ENCODE measurements at regions not wholly inside any gene's neighbourhood (a gene's known extent, or its start where the extent isn't known, plus 50 kb on each side); places are given as distances from the start of the nearest gene placed in this dataset.
A peak's percentile ranks its signal among the peaks of the same experiment; 100 is the strongest.

- DNase-seq = no peak
Measured at GRCh38 chr4:24476282-24476681, 108.1 kb downstream of the DHX15 start.

- DNase-seq = no peak
Measured at GRCh38 chr4:24475756-24476155, 108.6 kb downstream of the DHX15 start.

GRCh38 chr4:24473309-24473721, 111.0 kb downstream of the DHX15 start:
- DNase-seq = no peak

GRCh38 chr4:24472514-24473308, 111.6 kb downstream of the DHX15 start:
- DNase-seq = peak; percentile 50

GRCh38 chr4:24472161-24472510, 112.2 kb downstream of the DHX15 start:
- no peak for DNase-seq

- DNase-seq = no peak
Measured at GRCh38 chr4:24471486-24472160, 112.7 kb downstream of the DHX15 start.

- DNase-seq = no peak
Measured at GRCh38 chr4:24470666-24471485, 113.5 kb downstream of the DHX15 start.

- DNase-seq = no peak
Measured at GRCh38 chr4:24468071-24468470, 116.3 kb downstream of the DHX15 start.

- no peak for DNase-seq
Measured at GRCh38 chr4:24464566-24464965, 119.8 kb downstream of the DHX15 start.

GRCh38 chr4:24456431-24456830, 127.9 kb downstream of the DHX15 start:
- DNase-seq = no peak

GRCh38 chr4:24453951-24454350, 130.4 kb downstream of the DHX15 start:
- DNase-seq = no peak

- no peak for DNase-seq
Measured at GRCh38 chr4:24451870-24452269, 132.5 kb downstream of the DHX15 start.

GRCh38 chr4:24443200-24443599, 141.2 kb downstream of the DHX15 start:
- DNase-seq = no peak

- DNase-seq = no peak
Measured at GRCh38 chr4:24440765-24441164, 143.6 kb downstream of the DHX15 start.

GRCh38 chr4:24434241-24434640, 150.1 kb downstream of the DHX15 start:
- DNase-seq = no peak

- DNase-seq = no peak
Measured at GRCh38 chr4:24433515-24434214, 150.7 kb downstream of the DHX15 start.

GRCh38 chr4:24428850-24429249, 155.5 kb downstream of the DHX15 start:
- DNase-seq = no peak

- DNase-seq = no peak
Measured at GRCh38 chr4:24426557-24426956, 157.8 kb downstream of the DHX15 start.

- DNase-seq = no peak
Measured at GRCh38 chr4:24425863-24426262, 158.5 kb downstream of the DHX15 start.

GRCh38 chr4:24423670-24424069, 160.7 kb downstream of the DHX15 start:
- no peak for DNase-seq

GRCh38 chr4:24422644-24423043, 161.7 kb downstream of the DHX15 start:
- DNase-seq = no peak

GRCh38 chr4:24419181-24420034, 164.9 kb downstream of the DHX15 start:
- peak; percentile 16 for DNase-seq
